ENCODE measurements at regions not wholly inside any gene's neighbourhood (a gene's known extent, or its start where the extent isn't known, plus 50 kb on each side); places are given as distances from the start of the nearest gene placed in this dataset.

DNA sequence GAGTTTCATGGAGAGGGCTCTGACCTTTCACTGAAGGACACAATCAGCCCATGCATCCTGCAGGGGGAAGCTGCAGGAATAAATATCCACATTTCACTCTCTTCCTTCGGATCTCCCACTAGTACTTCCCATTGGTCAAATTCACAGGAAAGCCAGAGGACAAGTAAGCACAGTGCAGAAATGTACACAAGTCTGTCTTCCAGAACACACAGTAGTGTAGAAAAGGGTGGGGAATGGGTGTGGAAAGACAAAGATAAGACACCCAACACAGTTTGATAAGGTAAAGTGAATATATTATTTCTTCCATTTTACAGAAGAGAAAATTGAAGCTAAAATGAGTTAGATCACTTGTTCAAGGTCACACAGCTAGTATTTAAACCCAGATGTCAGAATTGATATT lies 81.1 kb upstream of the PCDH19 start:
- TF ChIP-seq, protein P1, sequence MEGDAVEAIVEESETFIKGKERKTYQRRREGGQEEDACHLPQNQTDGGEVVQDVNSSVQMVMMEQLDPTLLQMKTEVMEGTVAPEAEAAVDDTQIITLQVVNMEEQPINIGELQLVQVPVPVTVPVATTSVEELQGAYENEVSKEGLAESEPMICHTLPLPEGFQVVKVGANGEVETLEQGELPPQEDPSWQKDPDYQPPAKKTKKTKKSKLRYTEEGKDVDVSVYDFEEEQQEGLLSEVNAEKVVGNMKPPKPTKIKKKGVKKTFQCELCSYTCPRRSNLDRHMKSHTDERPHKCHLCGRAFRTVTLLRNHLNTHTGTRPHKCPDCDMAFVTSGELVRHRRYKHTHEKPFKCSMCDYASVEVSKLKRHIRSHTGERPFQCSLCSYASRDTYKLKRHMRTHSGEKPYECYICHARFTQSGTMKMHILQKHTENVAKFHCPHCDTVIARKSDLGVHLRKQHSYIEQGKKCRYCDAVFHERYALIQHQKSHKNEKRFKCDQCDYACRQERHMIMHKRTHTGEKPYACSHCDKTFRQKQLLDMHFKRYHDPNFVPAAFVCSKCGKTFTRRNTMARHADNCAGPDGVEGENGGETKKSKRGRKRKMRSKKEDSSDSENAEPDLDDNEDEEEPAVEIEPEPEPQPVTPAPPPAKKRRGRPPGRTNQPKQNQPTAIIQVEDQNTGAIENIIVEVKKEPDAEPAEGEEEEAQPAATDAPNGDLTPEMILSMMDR (IDR thresholded peaks at IDR 0.05; ENCODE audit: low read length): no peak
- TF ChIP-seq EZH2phosphoT487 (IDR thresholded peaks at IDR 0.05; ENCODE audit: low read length): no peak

Data from MM.1S (cell line).